GM12878 (cell line): ENCODE measurements at regions not wholly inside any gene's neighbourhood (a gene's known extent, or its start where the extent isn't known, plus 50 kb on each side); places are given as distances from the start of the nearest gene placed in this dataset.

ENCODE experiments used
- ATAC-seq: fragments of 200-7000 bp; cut with Tn5 transposase; 3 replicates; pipeline ENCODE4 v1.9.1; 2020; ENCODE audit warnings: mild to moderate bottlenecking, moderate library complexity
- BruUV-seq: library from RNA; stranded (reverse); fragments of 400-500 nt; replicated peaks from 2 replicates; lab custom pipeline; 2021; lab: Mats Ljungman, UMichigan
- CTCF ChIA-PET: fragments of 300-600 bp; sonication (Branson Sonifier 250); formaldehyde crosslinking; extraction: SDS; loops from one replicate; lab custom pipeline; 2021; ENCODE audit warnings: inconsistent platforms; lab: Yijun Ruan, JAX
- POLR2A ChIA-PET: fragments of 350-600 bp; formaldehyde crosslinking; extraction: SDS; loops from one replicate; lab custom pipeline; 2021; ENCODE audit warnings: inconsistent platforms; lab: Charles Lee
- RAD21 ChIA-PET: fragments of 300-600 bp; sonication (Branson Sonifier 250); formaldehyde crosslinking; loops from one replicate; lab custom pipeline; 2023; ENCODE audit warnings: antibody characterized with exemption; ENCODE audit not compliant: unreplicated experiment; lab: Charles Lee
- SMC1A ChIA-PET: fragments of 300-600 bp; sonication (Branson Sonifier 250); formaldehyde crosslinking; loops from one replicate; lab custom pipeline; 2023; ENCODE audit not compliant: unreplicated experiment, uncharacterized antibody; lab: Charles Lee
- DNase-seq: peaks from one replicate; pipeline ENCODE4 v3.0.0-alpha.2; 2011; ENCODE audit warnings: low read depth, low spot score
- FAIRE-seq: peaks from 3 replicates; lab custom pipeline; 2011; peaks lifted over from hg19 to GRCh38; lab: Jason Lieb, UNC
- H2AFZ ChIP-seq: 2 replicates; pipeline ENCODE4 v1.6.0; 2011; ENCODE audit warnings: low read depth, low read length, control low read depth; ENCODE audit not compliant: control insufficient read depth
- H3K27ac ChIP-seq: 2 replicates; pipeline ENCODE4 v1.5.1; 2011; ENCODE audit warnings: control low read depth; ENCODE audit not compliant: control insufficient read depth, insufficient read depth
- H3K27me3 ChIP-seq, 2 experiments: replicated peaks in 1 of 2; 2 replicates each; pipeline versions ENCODE4 v1.6.0 to v1.6.1; 2011; ENCODE audit warnings: low read length in 1 of 2; ENCODE audit not compliant: control insufficient read depth in 2 of 2, insufficient read depth in 2 of 2
- H3K36me3 ChIP-seq, 2 experiments: 2 replicates each; pipeline ENCODE4 v1.5.1; 2011; ENCODE audit warnings: low read length in 1 of 2; ENCODE audit not compliant: control insufficient read depth in 2 of 2, insufficient read depth in 2 of 2
- H3K4me1 ChIP-seq: 2 replicates; pipeline ENCODE4 v1.6.1; 2011; ENCODE audit warnings: mild to moderate bottlenecking, low read length, moderate library complexity, mixed read lengths; ENCODE audit not compliant: control insufficient read depth, insufficient read depth
- H3K4me2 ChIP-seq: 2 replicates; pipeline ENCODE4 v1.6.0; 2011; ENCODE audit warnings: control low read depth; ENCODE audit not compliant: control insufficient read depth, insufficient read depth
- H3K4me3 ChIP-seq: fragments of 200-600 bp; sonication (generic); 2 replicates; pipeline ENCODE4 v1.5.1; 2016
- H3K79me2 ChIP-seq: 2 replicates; pipeline ENCODE4 v1.6.0; 2011; ENCODE audit warnings: low read length; ENCODE audit not compliant: control insufficient read depth, insufficient read depth
- H3K9ac ChIP-seq: 2 replicates; pipeline ENCODE4 v1.8.0; 2011; ENCODE audit warnings: low read length, control low read depth, mixed read lengths; ENCODE audit not compliant: control insufficient read depth, insufficient read depth
- H3K9me3 ChIP-seq: replicated peaks from 3 replicates; pipeline ENCODE4 v1.5.1; 2011; ENCODE audit warnings: mild to moderate bottlenecking, low read length; ENCODE audit not compliant: control insufficient read depth, insufficient read depth
- H4K20me1 ChIP-seq: 2 replicates; pipeline ENCODE4 v1.6.0; 2011; ENCODE audit not compliant: control insufficient read depth, insufficient read depth
- ASH2L ChIP-seq: fragments of 300-600, 200-600 bp; sonication (generic); IDR thresholded peaks from 2 replicates; pipeline ENCODE4 v1.6.1; 2017; ENCODE audit warnings: low read depth, mild to moderate bottlenecking, borderline replicate concordance
- ATF7 ChIP-seq: fragments of 450-650 bp; IDR thresholded peaks from 2 replicates; pipeline ENCODE4 v1.6.1; 2016; ENCODE audit warnings: low read depth, mild to moderate bottlenecking
- BCLAF1 ChIP-seq: fragments of 450-650 bp; IDR thresholded peaks from 2 replicates; pipeline ENCODE4 v1.6.1; 2017; ENCODE audit warnings: antibody characterized with exemption, mild to moderate bottlenecking, moderate library complexity
- BHLHE40 ChIP-seq, 2 experiments: fragments of 450-650 bp in 1 of 2; IDR thresholded peaks; 2 replicates each; pipeline ENCODE4 v1.6.1; 2011 to 2017; ENCODE audit warnings: low read depth in 2 of 2, borderline replicate concordance in 1 of 2, improper control_type of control experiment in 1 of 2, low read length in 1 of 2, mild to moderate bottlenecking in 1 of 2
- EED ChIP-seq: sonication (generic); IDR thresholded peaks from 2 replicates; pipeline ENCODE4 v1.6.1; 2016; ENCODE audit warnings: antibody characterized with exemption, low read depth
- FOS ChIP-seq: IDR thresholded peaks from 3 replicates; pipeline ENCODE4 v1.6.1; 2011; ENCODE audit warnings: borderline replicate concordance; ENCODE audit not compliant: insufficient read length; ENCODE audit errors: extremely low read depth
- GABPA ChIP-seq: IDR thresholded peaks from 2 replicates; pipeline ENCODE4 v1.6.1; 2014; ENCODE audit warnings: antibody characterized with exemption, low read depth, mild to moderate bottlenecking, inconsistent platforms
- IKZF1 ChIP-seq: fragments of 450-650 bp; conservative IDR thresholded peaks from 2 replicates; pipeline ENCODE4 v1.6.1; 2017; ENCODE audit warnings: antibody characterized with exemption, mild to moderate bottlenecking
- MEF2A ChIP-seq: IDR thresholded peaks from 2 replicates; pipeline ENCODE4 v1.6.1; 2011; ENCODE audit warnings: low read depth, mild to moderate bottlenecking, low read length, moderate library complexity; ENCODE audit not compliant: insufficient read depth
- MXI1 ChIP-seq: fragments of 150-350 bp; IDR thresholded peaks from 2 replicates; pipeline ENCODE4 v1.6.1; 2011; ENCODE audit warnings: low read depth, mild to moderate bottlenecking, inconsistent platforms, low read length, improper control_type of control experiment
- NR2C1 ChIP-seq: fragments of 450-650 bp; IDR thresholded peaks from 2 replicates; pipeline ENCODE4 v1.6.1; 2017; ENCODE audit warnings: antibody characterized with exemption, mild to moderate bottlenecking, moderate library complexity
- NR2C2 ChIP-seq: IDR thresholded peaks from 2 replicates; pipeline ENCODE4 v1.6.1; 2011; ENCODE audit warnings: borderline replicate concordance, low read depth; ENCODE audit not compliant: control insufficient read depth, insufficient read length
- RAD21 ChIP-seq: IDR thresholded peaks from 2 replicates; pipeline ENCODE4 v1.6.1; 2011; ENCODE audit warnings: mild to moderate bottlenecking, low read depth, low read length, moderate library complexity; ENCODE audit not compliant: insufficient read depth
- SREBF2 ChIP-seq: IDR thresholded peaks from 2 replicates; pipeline ENCODE4 v1.6.1; 2012; ENCODE audit warnings: mild to moderate bottlenecking, low read length
- STAT1 ChIP-seq: fragments of 450-650 bp; conservative IDR thresholded peaks from 2 replicates; pipeline ENCODE4 v1.6.1; 2014; ENCODE audit warnings: antibody characterized with exemption, mild to moderate bottlenecking
- SUPT20H ChIP-seq: IDR thresholded peaks from 2 replicates; pipeline ENCODE4 v1.6.1; 2011; ENCODE audit warnings: low read depth, mild to moderate bottlenecking, low read length, moderate library complexity, borderline replicate concordance; ENCODE audit not compliant: control insufficient read depth
- YBX1 ChIP-seq: fragments of 450-650 bp; IDR thresholded peaks from 2 replicates; pipeline ENCODE4 v1.6.1; 2016; ENCODE audit warnings: antibody characterized with exemption
- WGBS: methylation state at CpG from one replicate; pipeline ENCODE4 v1.1.6; 2016; ENCODE audit warnings: low lambda C conversion rate; ENCODE audit not compliant: insufficient replicate concordance, insufficient coverage; ENCODE audit errors: missing lambda C conversion rate; 5-methylcytosine and 5-hydroxymethylcytosine counted together
- in situ Hi-C: fragments of 300-500 bp; cut with MboI; formaldehyde crosslinking; loops from 9 replicates; pipeline ENCODE4 v1.14.3; 2018; ENCODE audit warnings: mixed read lengths
- intact Hi-C: fragments of 100-400 bp; cut with micrococcal nuclease; formaldehyde crosslinking; loops from one replicate; pipeline ENCODE4 v1.14.2; 2022; ENCODE audit not compliant: unreplicated experiment
- TF ChIP-seq, protein P1 (sequence below): IDR thresholded peaks from 2 replicates; pipeline ENCODE4 v1.6.1; 2011; ENCODE audit warnings: borderline replicate concordance, low read depth, mild to moderate bottlenecking, moderate library complexity, mixed read lengths, low read length; ENCODE audit not compliant: insufficient read depth; ENCODE audit errors: extremely low read length

DNA sequence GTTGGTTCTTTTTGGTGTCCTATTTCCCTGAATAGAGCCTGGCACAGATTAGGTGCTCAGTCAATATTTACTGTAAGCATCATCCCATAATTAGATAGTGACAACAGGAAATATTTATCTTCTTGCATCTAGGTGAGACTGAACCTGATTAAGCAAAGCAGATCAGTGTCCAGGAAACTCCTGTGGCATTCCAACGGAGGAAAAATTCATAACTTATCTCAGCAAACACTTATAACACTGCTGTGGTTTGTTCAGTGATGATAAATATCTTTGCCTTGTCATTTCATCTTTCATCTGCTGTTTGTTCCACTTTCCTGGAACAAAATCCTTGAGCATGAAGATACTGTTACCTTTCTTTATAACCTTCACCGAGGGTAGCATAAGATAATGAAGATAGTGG, 1160.3 kb upstream of the AUTS2 start:
- in situ Hi-C loops: no loop called here
- ATAC-seq: no peak
- H3K27ac ChIP-seq: no peak overlapping the region
- H3K9me3 ChIP-seq: no peaks in the 10 kb centered on the region; the same call in 1 of the 3 replicates
- H4K20me1 ChIP-seq: no peaks in the 10 kb centered on the region
- DNase-seq: no peak
- ChIA-PET RAD21 (no interaction called here), POLR2A (no interaction called here)
- no peak overlapping the region for H3K4me3 ChIP-seq
- no peaks in the 10 kb centered on the region for H3K27me3 ChIP-seq
- H3K4me2 ChIP-seq: no peak overlapping the region
- WGBS: 0% methylated on average over 2 of the region's 2 CpGs
- no peak overlapping the region for H3K9ac ChIP-seq
- TF ChIP-seq NR2C2 (no peak), MXI1 (no peak), NR2C1 (no peak), IKZF1 (no peak), RAD21 (no peak), SREBF2 (no peak), SUPT20H (no peak), ASH2L (no peak), BCLAF1 (no peak), MEF2A (no peak), YBX1 (no peak), FOS (no peak), EED (no peak), STAT1 (no peak), BHLHE40 (IDR thresholded peaks at IDR 0.05; ENCODE audit: borderline replicate concordance in 1 of 2, low read depth in 2 of 2, low read length in 1 of 2) (no peak), GABPA (no peak), ATF7 (no peak)
- TF ChIP-seq, protein P1, sequence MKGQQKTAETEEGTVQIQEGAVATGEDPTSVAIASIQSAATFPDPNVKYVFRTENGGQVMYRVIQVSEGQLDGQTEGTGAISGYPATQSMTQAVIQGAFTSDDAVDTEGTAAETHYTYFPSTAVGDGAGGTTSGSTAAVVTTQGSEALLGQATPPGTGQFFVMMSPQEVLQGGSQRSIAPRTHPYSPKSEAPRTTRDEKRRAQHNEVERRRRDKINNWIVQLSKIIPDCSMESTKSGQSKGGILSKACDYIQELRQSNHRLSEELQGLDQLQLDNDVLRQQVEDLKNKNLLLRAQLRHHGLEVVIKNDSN: no peak
- TF ChIP-seq, all 136 proteins: peak for 0
- Histone ChIP-seq H2AFZ (no peak overlapping the region), H3K36me3 (no peaks in the 10 kb centered on the region), H3K79me2 (no peaks in the 10 kb centered on the region), H3K4me1 (no peaks in the 10 kb centered on the region)
- SMC1A ChIA-PET: no interaction called here
- intact Hi-C loops: no loop called here
- CTCF ChIA-PET: no interaction called here
- no TSS peak for BruUV-seq
- FAIRE-seq: no peak
